RKO (cell line): ENCODE measurements at regions not wholly inside any gene's neighbourhood (a gene's known extent, or its start where the extent isn't known, plus 50 kb on each side); places are given as distances from the start of the nearest gene placed in this dataset.

Source experiments
- DNase-seq: peaks from one replicate; pipeline ENCODE4 v3.0.0-alpha.2; 2016; ENCODE audit warnings: low spot score

GRCh38 chr22:48675830-48676145 lies 1151.9 kb downstream of the BRD1 start:
- DNase-seq = no peak

- DNase-seq = no peak
Measured at GRCh38 chr22:48675141-48675829, 1152.4 kb downstream of the BRD1 start.

GRCh38 chr22:48673806-48674500 lies 1153.7 kb downstream of the BRD1 start:
- DNase-seq = no peak

GRCh38 chr22:48672387-48672786 lies 1155.3 kb downstream of the BRD1 start:
- no peak for DNase-seq

GRCh38 chr22:48670731-48671130 lies 1156.9 kb downstream of the BRD1 start:
- no peak for DNase-seq

- no peak for DNase-seq
Measured at GRCh38 chr22:48669986-48670716, 1157.5 kb downstream of the BRD1 start.

GRCh38 chr22:48669226-48669625 lies 1158.4 kb downstream of the BRD1 start:
- no peak for DNase-seq

GRCh38 chr22:48667289-48667688 lies 1160.4 kb downstream of the BRD1 start:
- DNase-seq = no peak

- no peak for DNase-seq
Measured at GRCh38 chr22:48666620-48667019, 1161.1 kb downstream of the BRD1 start.

GRCh38 chr22:48665311-48665995 lies 1162.2 kb downstream of the BRD1 start:
- DNase-seq = no peak

GRCh38 chr22:48664586-48664985 lies 1163.1 kb downstream of the BRD1 start:
- no peak for DNase-seq

- DNase-seq = no peak
Measured at GRCh38 chr22:48663297-48663696, 1164.4 kb downstream of the BRD1 start.

GRCh38 chr22:48662476-48663135 lies 1165.1 kb downstream of the BRD1 start:
- DNase-seq = no peak

GRCh38 chr22:48661984-48662383 lies 1165.7 kb downstream of the BRD1 start:
- DNase-seq = no peak

- DNase-seq = no peak
Measured at GRCh38 chr22:48660790-48661740, 1166.6 kb downstream of the BRD1 start.

- DNase-seq = no peak
Measured at GRCh38 chr22:48660104-48660789, 1167.4 kb downstream of the BRD1 start.

GRCh38 chr22:48659404-48659996 lies 1168.2 kb downstream of the BRD1 start:
- DNase-seq = no peak

- no peak for DNase-seq
Measured at GRCh38 chr22:48658871-48659270, 1168.8 kb downstream of the BRD1 start.

- DNase-seq = no peak
Measured at GRCh38 chr22:48658246-48658645, 1169.4 kb downstream of the BRD1 start.

- no peak for DNase-seq
Measured at GRCh38 chr22:48654492-48654891, 1173.2 kb downstream of the BRD1 start.
